ENCODE measurements at regions not wholly inside any gene's neighbourhood (a gene's known extent, or its start where the extent isn't known, plus 50 kb on each side); places are given as distances from the start of the nearest gene placed in this dataset.

GRCh38 chr1:87678266-87678665 is 349.6 kb downstream of the LMO4 start:
- no peak for DNase-seq (ENCODE audit: low spot score)

GRCh38 chr1:87682565-87682964 is 353.9 kb downstream of the LMO4 start:
- DNase-seq (ENCODE audit: low spot score): no peak

- no peak for DNase-seq (ENCODE audit: low spot score)
These were observed 354.7 kb downstream of the LMO4 start for GRCh38 chr1:87683196-87683956.

- peak; percentile 8 for DNase-seq (ENCODE audit: low spot score)
These were observed 355.5 kb downstream of the LMO4 start for GRCh38 chr1:87684194-87684593.

GRCh38 chr1:87684713-87685205 is 356.1 kb downstream of the LMO4 start:
- peak; percentile 35 for DNase-seq (ENCODE audit: low spot score)

- no peak for DNase-seq (ENCODE audit: low spot score)
These were observed 356.8 kb downstream of the LMO4 start for GRCh38 chr1:87685311-87686135.

GRCh38 chr1:87686136-87686495 is 357.4 kb downstream of the LMO4 start:
- DNase-seq (ENCODE audit: low spot score): no peak

- DNase-seq (ENCODE audit: low spot score): no peak
These were observed 358.0 kb downstream of the LMO4 start for GRCh38 chr1:87686671-87687070.

GRCh38 chr1:87688136-87688535 is 359.5 kb downstream of the LMO4 start:
- no peak for DNase-seq (ENCODE audit: low spot score)

GRCh38 chr1:87689487-87689886 is 360.8 kb downstream of the LMO4 start:
- DNase-seq (ENCODE audit: low spot score): no peak

- no peak for DNase-seq (ENCODE audit: low spot score)
These were observed 367.8 kb downstream of the LMO4 start for GRCh38 chr1:87696483-87696882.

- no peak for DNase-seq (ENCODE audit: low spot score)
These were observed 373.8 kb downstream of the LMO4 start for GRCh38 chr1:87702455-87702854.

GRCh38 chr1:87705233-87705632 is 376.6 kb downstream of the LMO4 start:
- DNase-seq (ENCODE audit: low spot score): no peak

GRCh38 chr1:87706203-87706602 is 377.5 kb downstream of the LMO4 start:
- no peak for DNase-seq (ENCODE audit: low spot score)

- DNase-seq (ENCODE audit: low spot score): no peak
These were observed 378.1 kb downstream of the LMO4 start for GRCh38 chr1:87706779-87707228.

- DNase-seq (ENCODE audit: low spot score): no peak
These were observed 378.7 kb downstream of the LMO4 start for GRCh38 chr1:87707411-87707810.

- no peak for DNase-seq (ENCODE audit: low spot score)
These were observed 383.8 kb downstream of the LMO4 start for GRCh38 chr1:87712261-87713010.

- DNase-seq (ENCODE audit: low spot score): no peak
These were observed 385.6 kb downstream of the LMO4 start for GRCh38 chr1:87714278-87714677.

GRCh38 chr1:87715052-87715451 is 386.4 kb downstream of the LMO4 start:
- DNase-seq (ENCODE audit: low spot score): no peak

- DNase-seq (ENCODE audit: low spot score): no peak
These were observed 386.8 kb downstream of the LMO4 start for GRCh38 chr1:87715471-87715870.

GRCh38 chr1:87717157-87717670 is 388.5 kb downstream of the LMO4 start:
- DNase-seq (ENCODE audit: low spot score): no peak
